ENCODE measurements at regions not wholly inside any gene's neighbourhood (a gene's known extent, or its start where the extent isn't known, plus 50 kb on each side); places are given as distances from the start of the nearest gene placed in this dataset.

- ChIA-PET CTCF (no interaction called here), POLR2A (no interaction called here)
These were observed 176.1 kb upstream of the TLE3 start for GRCh38 chr15:70273808-70274207.

DNA sequence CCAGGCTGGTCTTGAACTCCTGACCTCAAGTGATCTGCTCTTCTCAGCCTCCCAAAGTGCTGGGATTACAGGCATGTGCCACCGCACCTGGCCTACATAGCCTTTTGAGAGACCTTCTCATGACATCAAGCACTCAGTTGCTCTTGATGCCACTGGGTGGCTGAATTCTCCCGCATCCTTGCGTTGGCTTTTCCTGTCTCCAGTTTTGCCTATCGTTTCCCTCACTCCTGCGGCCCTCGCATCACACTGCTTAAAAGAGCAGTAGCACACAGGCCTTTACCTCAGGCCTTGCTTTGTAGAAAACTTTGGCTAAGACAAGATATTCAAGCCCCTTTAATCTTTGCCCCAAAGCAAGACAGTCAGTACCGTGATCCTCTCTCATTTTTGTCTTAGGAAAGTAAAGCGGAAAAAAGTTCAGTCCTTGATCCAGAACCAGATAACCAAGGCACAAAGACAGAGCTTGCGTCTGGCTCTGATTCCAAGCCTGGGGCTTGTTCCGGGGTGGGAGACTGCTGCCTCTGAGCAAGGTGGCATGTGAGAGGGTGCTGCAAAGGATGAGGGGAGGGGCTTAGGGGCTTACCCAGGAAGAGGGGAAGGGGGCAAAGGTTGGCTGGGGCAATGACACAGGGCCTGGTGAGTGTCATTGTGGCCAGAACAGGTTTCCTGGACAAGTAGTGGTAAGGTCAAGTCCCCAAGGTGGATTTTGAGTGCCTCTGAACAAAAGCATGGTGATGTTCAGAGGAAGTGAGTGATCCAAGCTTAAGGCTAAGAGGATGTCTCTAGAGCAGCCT is 175.0 kb upstream of the TLE3 start:
- POLR2A ChIA-PET: no interaction called here
- CTCF ChIA-PET: no interaction called here

- ChIA-PET CTCF (no interaction called here), POLR2A (no interaction called here)
These were observed 173.8 kb upstream of the TLE3 start for GRCh38 chr15:70271422-70272088.

- CTCF ChIA-PET: no interaction called here
These were observed 173.0 kb upstream of the TLE3 start for GRCh38 chr15:70270752-70271111.

GRCh38 chr15:70269991-70270751 is 172.5 kb upstream of the TLE3 start:
- ChIA-PET POLR2A (no interaction called here), CTCF (no interaction called here)

More at GRCh38 chr15:70270752-70271111, 173.0 kb upstream of the TLE3 start:
- POLR2A ChIA-PET: no interaction called here

- CTCF ChIA-PET: no interaction called here
- POLR2A ChIA-PET: no interaction called here
These were observed 171.7 kb upstream of the TLE3 start for GRCh38 chr15:70269311-70269911.

- POLR2A ChIA-PET: no interaction called here
- CTCF ChIA-PET: no interaction called here
These were observed 171.1 kb upstream of the TLE3 start for GRCh38 chr15:70268698-70269251.

DNA sequence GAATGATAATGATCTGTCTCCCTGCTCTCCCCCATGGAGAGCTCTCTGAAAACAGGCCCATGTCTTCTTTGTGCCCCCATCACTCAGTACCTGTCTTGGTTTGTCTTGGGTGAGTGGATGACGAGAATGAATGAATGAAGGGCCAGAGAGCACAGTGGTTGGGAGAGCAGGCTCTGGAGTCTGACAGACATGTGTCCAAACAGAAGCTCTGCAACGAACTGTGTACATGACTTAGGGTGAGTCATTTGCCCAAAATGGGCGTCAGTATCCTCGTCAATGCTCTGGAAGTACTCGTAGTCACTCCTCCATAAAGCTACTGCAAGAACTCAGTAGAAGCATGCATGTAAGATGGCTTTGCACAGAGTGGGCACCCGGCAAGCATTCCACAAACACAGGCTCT is 170.2 kb upstream of the TLE3 start:
- POLR2A ChIA-PET: no interaction called here
- CTCF ChIA-PET: no interaction called here

- ChIA-PET POLR2A (no interaction called here), CTCF (no interaction called here)
These were observed 169.6 kb upstream of the TLE3 start for GRCh38 chr15:70267306-70267705.

- ChIA-PET POLR2A (no interaction called here), CTCF (no interaction called here)
These were observed 168.8 kb upstream of the TLE3 start for GRCh38 chr15:70266412-70267121.

GRCh38 chr15:70265986-70266385 is 168.3 kb upstream of the TLE3 start:
- POLR2A ChIA-PET: no interaction called here
- CTCF ChIA-PET: no interaction called here

DNA sequence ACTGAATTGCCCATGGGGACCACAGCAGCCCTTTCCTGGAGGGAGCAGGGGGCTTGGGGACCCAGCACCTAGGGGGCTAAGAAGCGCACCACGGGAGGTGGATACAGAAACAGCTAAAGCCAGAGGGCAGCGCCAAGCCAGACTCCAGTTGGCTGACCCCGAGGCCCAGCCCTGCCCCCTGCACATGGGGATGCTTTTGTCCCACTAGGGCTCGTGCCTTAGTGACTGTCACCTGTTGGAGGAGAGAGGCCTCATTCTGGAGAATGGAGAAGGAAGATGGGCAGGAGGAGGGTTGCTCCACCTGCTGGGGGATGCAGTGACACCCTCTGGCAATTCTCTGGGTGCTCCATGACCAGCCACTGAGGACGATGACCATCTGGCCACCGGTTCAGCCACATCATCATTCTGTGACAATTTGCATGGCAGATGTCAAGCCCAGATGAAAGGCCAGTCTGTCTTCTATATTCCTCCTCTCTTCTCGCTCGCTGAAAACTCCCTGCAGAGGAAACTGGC is 167.8 kb upstream of the TLE3 start:
- POLR2A ChIA-PET: no interaction called here
- CTCF ChIA-PET: no interaction called here

DNA sequence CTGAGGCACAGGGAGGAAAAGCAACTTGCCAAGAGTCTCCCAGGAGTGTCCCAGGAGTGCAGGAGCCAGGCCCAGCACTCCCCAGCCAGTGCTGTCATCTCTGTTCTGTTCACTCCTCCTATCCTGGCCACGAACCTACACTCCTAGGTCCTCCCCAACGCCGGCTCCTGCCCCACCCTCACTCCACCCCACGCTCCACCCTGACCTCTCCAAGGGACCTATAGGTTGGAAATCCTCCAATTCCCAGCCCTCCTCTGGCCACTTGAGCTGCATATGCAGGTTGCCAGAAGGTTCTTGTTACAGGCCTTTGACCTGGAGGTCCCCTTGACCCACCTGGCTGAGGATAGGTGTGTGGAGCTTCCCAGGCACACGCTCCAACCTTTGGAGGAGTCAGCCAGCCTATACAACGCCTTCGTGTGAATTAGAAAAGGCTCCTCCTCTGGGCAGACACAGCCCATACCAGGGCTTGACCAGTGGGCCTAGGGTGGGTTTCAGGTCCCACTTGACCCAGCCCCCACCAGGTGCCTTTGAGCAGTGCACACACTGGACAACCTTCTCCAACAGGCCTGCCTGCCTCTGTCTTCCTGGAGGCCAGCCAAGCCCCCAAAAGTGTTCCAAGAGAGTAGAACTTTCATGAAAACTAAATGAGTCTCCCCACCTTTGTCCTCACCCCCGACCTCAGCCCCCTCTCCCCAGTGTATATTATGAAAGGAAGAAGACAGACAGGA is 167.2 kb upstream of the TLE3 start:
- POLR2A ChIA-PET: no interaction called here
- CTCF ChIA-PET: no interaction called here

DNA sequence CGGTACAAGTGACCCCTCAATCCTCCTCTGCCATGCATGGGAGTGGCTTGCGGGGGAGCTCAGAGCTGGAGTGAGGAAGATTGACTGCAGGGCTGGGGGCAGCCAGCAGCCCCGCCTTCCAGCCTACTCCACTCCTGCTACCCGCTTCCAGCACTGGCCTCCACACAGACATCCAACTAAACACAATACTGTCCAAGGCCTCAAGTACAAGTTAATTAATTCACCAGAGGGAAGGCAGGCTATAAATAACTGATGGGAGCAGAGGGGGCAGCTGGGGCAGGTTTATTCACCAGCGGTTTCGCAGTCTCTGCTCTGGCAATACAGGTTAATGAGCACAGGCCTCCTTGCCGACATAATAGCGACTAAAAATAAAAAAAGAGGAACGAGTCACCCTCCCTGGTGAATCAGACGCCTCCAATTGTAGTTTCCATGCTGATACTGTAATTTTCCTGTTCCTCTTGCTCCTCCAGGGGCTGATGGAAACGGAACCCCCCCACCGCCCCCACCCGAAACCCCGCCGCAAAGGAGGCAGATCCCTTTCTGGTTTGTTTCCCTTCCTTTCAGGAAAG is 166.4 kb upstream of the TLE3 start:
- POLR2A ChIA-PET: no interaction called here

GRCh38 chr15:70262591-70263274 is 165.0 kb upstream of the TLE3 start:
- POLR2A ChIA-PET: no interaction called here
- CTCF ChIA-PET: no interaction called here

More for the DNA sequence above, 166.4 kb upstream of the TLE3 start:
- CTCF ChIA-PET: interaction anchor here (0.7 kb wide), 1 partner anchor 25 kb away, joined by 6 read pairs; no protein-coding TSS in a partner anchor

DNA sequence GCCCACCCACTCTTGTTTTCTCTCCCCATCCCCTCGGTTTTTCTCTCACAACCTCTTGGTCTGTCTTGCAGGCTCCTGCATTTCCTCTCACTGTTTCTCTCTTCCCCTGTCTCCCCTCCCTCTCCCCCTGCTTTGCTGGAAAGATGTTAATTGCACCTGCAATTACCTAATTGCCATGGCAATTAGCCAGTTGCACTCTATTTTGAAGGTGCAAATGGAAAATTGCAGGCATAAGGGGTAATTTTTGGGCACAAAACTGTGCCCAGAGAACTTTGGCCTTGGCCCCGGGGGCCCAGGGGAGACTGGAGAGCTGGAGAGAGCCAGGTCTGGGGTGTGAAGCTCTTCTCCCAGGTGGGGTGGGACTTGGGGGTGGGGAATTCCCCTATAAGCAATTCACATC is 164.5 kb upstream of the TLE3 start:
- ChIA-PET CTCF (no interaction called here), POLR2A (no interaction called here)

DNA sequence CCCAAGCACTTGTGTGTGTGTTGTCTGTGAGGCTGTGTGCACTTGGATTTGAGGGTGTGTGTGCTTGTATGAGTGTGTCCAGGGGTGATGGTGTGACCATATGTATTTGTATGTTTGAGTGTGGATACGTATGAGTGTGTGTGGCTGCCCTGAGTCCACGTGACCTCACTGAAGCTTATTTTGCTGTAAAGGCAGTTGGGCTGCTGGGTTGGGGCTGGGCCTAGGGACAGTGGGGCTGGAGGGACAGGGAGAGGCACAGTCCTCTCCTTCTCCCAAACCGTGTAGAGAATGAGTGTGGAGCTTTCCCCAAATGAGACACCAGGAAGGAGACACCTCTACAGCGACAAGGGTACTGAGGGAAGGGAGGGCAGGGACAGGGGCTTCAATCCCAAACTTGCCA is 163.4 kb upstream of the TLE3 start:
- CTCF ChIA-PET: no interaction called here
- POLR2A ChIA-PET: no interaction called here

- POLR2A ChIA-PET: no interaction called here
- CTCF ChIA-PET: interaction anchor here (1.2 kb wide), 1 partner anchor 40 kb away, joined by 4 read pairs; no protein-coding TSS in a partner anchor
These were observed 162.9 kb upstream of the TLE3 start for GRCh38 chr15:70260580-70260979.

All from activated CD8-positive, alpha-beta memory T cell treated with anti-CD3 and anti-CD28 coated beads for 36 hours (primary cell).